ENCODE measurements at regions not wholly inside any gene's neighbourhood (a gene's known extent, or its start where the extent isn't known, plus 50 kb on each side); places are given as distances from the start of the nearest gene placed in this dataset.

- Histone ChIP-seq H3K9me3 (ENCODE audit: control insufficient read depth in 1 of 2, insufficient read depth in 1 of 2, low read depth in 1 of 2, low read length in 2 of 2) (no peaks in the 10 kb centered on the region), H3K4me2 (ENCODE audit: low read length) (no peak overlapping the region), H3K4me3 (replicated peaks in 1 of 2; ENCODE audit: low read depth in 1 of 2, low read length in 2 of 2) (no peak overlapping the region), H3K27me3 (ENCODE audit: insufficient read depth, low read length) (no peaks in the 10 kb centered on the region), H3K4me1 (ENCODE audit: control insufficient read depth in 1 of 2, insufficient read depth in 2 of 2, low read length in 2 of 2) (peaks cover 40 to 67% of the 10 kb centered on the region in 2 experiments), H3K27ac (ENCODE audit: low read depth, low read length) (no peak overlapping the region), H3K79me2 (ENCODE audit: insufficient read depth, low read length) (no peaks in the 10 kb centered on the region), H2AFZ (ENCODE audit: low read depth, low read length, poor library complexity, severe bottlenecking) (no peak overlapping the region), H4K20me1 (ENCODE audit: insufficient read depth) (no peaks in the 10 kb centered on the region), H3K9ac (ENCODE audit: low read length) (no peak overlapping the region), H3K9me2 (ENCODE audit: insufficient read depth) (peaks cover 5% of the 10 kb centered on the region; the same call in 1 of the 2 replicates), H3K36me3 (ENCODE audit: control insufficient read depth in 1 of 2, insufficient read depth in 2 of 2, low read length in 2 of 2) (no peaks in the 10 kb centered on the region)
- no TSS peak for BruUV-seq (replicated peaks)
- intact Hi-C loops (cut with micrococcal nuclease) = no loop called here
- no peak for TF ChIP-seq EGR1 (IDR thresholded peaks at IDR 0.05; ENCODE audit: low read depth)
- TF ChIP-seq FOSL1 (IDR thresholded peaks at IDR 0.05; ENCODE audit: low read depth) = no peak
- no peak for TF ChIP-seq YY1 (IDR thresholded peaks at IDR 0.05; ENCODE audit: extremely low read depth, insufficient replicate concordance, low read depth, low read length)
- no peak for TF ChIP-seq ZBTB33 (IDR thresholded peaks at IDR 0.05; ENCODE audit: extremely low read depth, insufficient replicate concordance, low read length)
- TF ChIP-seq EZH2 (IDR thresholded peaks at IDR 0.05) = no peak
- no peak for TF ChIP-seq TCF7L2 (IDR thresholded peaks at IDR 0.05; ENCODE audit: borderline replicate concordance, extremely low read depth, insufficient read depth, insufficient read length)
- TF ChIP-seq POLR2A (IDR thresholded peaks at IDR 0.05; ENCODE audit: borderline replicate concordance, extremely low read depth, insufficient read depth, insufficient read length) = no peak
- no peak for TF ChIP-seq CBX3 (IDR thresholded peaks at IDR 0.05; ENCODE audit: low read depth)
- no peak for TF ChIP-seq REST (IDR thresholded peaks at IDR 0.05; ENCODE audit: low read depth)
- no peak for TF ChIP-seq SRF (IDR thresholded peaks at IDR 0.05; ENCODE audit: low read depth)
- TF ChIP-seq SIN3A (IDR thresholded peaks at IDR 0.05; ENCODE audit: low read depth) = no peak
- no peak for TF ChIP-seq ATF3 (IDR thresholded peaks at IDR 0.05)
- no peak for TF ChIP-seq EZH2phosphoT487 (IDR thresholded peaks at IDR 0.05; ENCODE audit: borderline replicate concordance)
- no peak for TF ChIP-seq RAD21 (IDR thresholded peaks at IDR 0.05; ENCODE audit: low read depth)
- TF ChIP-seq MAX (IDR thresholded peaks at IDR 0.05) = no peak
- no peak for TF ChIP-seq CTCF (IDR thresholded peaks at IDR 0.05 in 2 of 3, conservative IDR thresholded peaks at IDR 0.05 in 1 of 3; ENCODE audit: borderline replicate concordance in 1 of 3, insufficient read depth in 1 of 3, low read depth in 2 of 3, low read length in 2 of 3)
- TF ChIP-seq ELF1 (IDR thresholded peaks at IDR 0.05; ENCODE audit: borderline replicate concordance, low read depth) = no peak
- TF ChIP-seq ZFX (IDR thresholded peaks at IDR 0.05) = no peak
- no peak for TF ChIP-seq SP1 (IDR thresholded peaks at IDR 0.05; ENCODE audit: low read depth)
- TF ChIP-seq JUND (IDR thresholded peaks at IDR 0.05) = no peak
- no peak for DNase-seq (ENCODE audit: low read depth, low spot score)
- CTCF ChIA-PET = no interaction called here
- no peak for ATAC-seq
- POLR2A ChIA-PET = no interaction called here
- RAD21 ChIA-PET (ENCODE audit: low non-redundant PET in 1 of 2, low total read pairs in 2 of 2, uncharacterized antibody in 2 of 2, unreplicated experiment in 2 of 2) = no interaction called here
Measured at GRCh38 chr12:46485853-46486252, 113.3 kb upstream of the SLC38A2 start.

Data from HCT116 (cell line).